NCI-H446 (cell line): ENCODE measurements at regions not wholly inside any gene's neighbourhood (a gene's known extent, or its start where the extent isn't known, plus 50 kb on each side); places are given as distances from the start of the nearest gene placed in this dataset.

Source experiments
- DNase-seq, 2 experiments: peaks; one replicate each; lab custom pipeline; 2025; lab: John Stamatoyannopoulos, UW

DNA sequence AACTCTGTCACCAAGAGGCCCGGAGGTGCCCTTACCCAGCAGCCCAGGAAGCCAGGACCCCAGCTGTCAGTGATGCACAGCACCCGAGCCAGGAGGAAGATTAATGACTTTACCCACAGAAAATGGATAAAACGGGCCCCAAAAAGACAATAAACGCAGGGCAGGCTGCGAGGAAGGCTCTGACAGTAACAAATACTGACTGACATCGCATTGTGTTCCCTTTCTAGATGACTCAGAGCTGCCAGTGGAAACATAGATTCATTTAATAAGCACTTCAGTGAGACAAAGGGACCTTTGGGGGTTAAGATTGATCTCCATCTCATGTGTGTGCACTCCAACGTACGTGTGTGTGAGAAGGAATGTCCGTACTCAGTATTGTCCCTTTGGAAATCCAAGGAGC, 225.3 kb upstream of the PPP2R3A start:
- no peak for DNase-seq

GRCh38 chr3:135740751-135741150, 224.8 kb upstream of the PPP2R3A start:
- no peak for DNase-seq

DNA sequence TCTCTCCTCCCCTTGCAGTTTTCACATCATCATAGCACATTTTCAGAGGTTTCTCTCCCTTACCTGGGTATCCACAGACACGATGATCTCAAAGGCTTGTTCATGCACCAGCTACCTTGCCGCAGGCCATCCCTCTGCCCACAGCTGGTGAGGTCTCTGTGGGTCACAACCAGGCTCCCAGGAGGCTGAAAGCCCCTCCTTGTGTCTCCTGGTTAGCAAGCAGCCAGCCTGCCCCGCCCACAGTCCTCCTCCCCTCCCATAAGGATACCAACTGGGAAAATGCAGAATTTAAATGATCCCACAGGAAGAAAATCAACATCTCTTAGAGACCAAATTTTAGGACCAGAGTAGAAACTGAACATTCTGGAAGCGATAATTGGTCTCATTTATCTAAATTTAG, 213.5 kb upstream of the PPP2R3A start:
- DNase-seq = no peak

DNA sequence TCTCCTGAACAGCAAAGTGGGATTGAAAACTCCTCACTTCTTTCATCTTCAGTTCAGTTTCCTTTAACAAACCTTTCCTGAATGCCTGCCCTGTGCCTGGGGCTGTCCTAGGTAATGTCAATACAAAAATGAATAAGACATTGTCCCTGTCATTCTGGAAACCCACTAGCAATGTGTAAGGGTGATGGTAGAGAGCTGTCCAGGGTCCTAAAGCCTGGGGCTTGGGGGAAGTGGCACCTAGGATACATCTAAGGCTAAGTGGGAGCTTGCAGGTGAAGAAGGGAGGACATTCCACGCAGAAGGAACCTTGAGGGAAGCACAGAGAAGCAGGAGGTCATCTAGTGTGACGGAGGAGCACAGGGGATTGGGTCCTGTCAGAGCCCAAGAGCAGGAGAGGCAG, 212.7 kb upstream of the PPP2R3A start:
- no peak for DNase-seq

GRCh38 chr3:135753506-135753905, 212.0 kb upstream of the PPP2R3A start:
- no peak for DNase-seq

GRCh38 chr3:135755330-135756105, 210.0 kb upstream of the PPP2R3A start:
- no peak for DNase-seq

DNA sequence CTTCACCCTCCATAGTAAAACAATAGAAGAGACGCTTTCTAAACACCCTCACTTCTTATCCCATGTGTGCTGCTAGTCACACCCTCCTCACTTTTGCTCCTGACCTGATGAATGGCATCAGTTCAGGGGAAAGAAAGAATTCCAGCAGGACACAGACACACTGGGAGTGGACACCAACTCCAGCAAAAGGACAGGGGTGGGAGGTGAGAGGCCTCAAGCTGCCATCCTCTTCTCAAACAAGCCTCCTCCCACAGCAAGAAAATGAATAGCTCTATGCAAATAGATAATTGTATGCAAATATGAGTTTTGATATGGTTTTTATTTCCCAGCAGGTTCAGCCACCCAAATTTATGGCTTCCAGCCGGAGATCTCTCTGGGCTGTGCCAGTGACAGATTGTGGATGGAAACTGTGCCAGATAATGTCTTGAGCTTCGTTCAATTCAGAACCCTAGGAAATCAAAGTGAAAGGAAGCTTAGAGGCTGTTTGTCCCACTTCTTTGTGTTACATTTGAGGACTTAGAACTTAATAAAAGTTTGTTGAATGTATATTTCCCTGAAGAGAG, 209.3 kb upstream of the PPP2R3A start:
- no peak for DNase-seq

- no peak for DNase-seq
Measured at GRCh38 chr3:135757421-135757820, 208.1 kb upstream of the PPP2R3A start.

DNA sequence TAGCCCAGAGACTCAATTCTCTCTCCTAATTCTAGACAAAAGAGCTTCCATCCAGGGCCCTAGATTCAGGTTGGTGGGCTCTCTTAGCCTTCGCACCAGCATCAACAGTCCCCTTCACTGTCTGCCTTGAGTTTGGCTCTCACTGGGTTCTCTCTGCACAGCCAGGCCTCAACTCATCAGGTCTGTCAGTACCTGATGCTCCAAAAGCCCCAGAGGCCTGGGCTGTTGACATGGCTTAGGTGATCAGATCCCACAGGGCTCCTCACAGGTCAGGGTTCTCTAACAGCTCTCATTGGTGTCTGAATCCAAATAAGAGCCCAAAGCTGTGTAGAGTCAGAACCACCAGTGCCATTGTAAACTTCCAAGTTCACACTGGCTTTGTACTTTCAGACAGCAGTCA, 206.6 kb upstream of the PPP2R3A start:
- DNase-seq = no peak

DNA sequence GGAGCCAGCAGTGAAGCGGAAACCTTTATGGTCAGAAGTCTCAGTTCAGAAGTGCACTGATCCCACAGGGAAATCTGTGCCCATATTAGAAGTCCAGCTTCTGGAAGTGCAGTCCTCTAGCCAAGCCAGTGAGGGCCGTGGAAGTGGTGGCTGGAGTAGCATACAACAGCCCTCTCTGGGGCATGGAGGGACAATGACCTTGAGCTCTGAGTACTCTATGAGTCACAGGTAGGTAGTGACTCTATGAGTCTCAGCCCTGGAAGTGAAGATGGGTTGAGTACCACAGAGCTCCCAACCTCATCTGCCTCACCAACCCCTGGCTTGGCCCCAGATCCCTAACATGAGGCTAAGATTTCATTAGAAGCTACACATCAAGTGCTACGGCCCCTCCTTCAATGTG, 205.9 kb upstream of the PPP2R3A start:
- DNase-seq = no peak

- no peak for DNase-seq
Measured at GRCh38 chr3:135760581-135760980, 204.9 kb upstream of the PPP2R3A start.

DNA sequence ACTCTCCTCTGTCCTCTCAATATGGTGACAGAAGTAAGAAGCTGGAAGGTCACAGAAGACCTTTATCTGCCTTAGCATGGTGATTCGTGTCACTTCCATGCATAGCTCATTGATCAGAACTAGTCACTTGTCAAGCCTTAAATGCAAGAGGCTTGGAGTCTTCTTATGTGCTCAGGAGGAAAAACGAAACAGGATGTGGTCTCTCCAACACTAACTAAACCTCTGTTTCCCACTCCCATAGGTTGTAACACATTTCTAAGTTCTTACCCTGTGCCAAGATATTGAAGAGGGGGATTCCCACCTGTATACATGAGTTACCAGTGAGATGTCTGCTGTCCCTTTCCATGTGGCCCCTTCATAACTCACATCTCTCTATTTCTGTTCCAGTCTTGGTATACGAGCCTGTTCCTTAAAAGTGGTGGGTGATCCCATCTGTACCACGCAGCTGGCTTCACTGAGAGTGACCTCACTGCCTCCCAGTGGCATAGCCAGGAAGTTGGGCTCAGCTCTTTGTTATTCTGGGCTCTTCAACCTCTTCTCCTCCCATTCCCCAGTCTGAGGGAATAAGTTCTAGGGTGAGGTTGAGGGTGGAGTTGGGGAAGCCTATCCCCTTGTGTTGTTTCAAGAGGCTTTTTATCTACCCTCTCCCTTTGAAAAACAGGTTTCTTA, 203.2 kb upstream of the PPP2R3A start:
- DNase-seq = no peak

GRCh38 chr3:135766115-135766514, 199.4 kb upstream of the PPP2R3A start:
- no peak for DNase-seq

GRCh38 chr3:135771760-135772159, 193.8 kb upstream of the PPP2R3A start:
- DNase-seq = no peak

DNA sequence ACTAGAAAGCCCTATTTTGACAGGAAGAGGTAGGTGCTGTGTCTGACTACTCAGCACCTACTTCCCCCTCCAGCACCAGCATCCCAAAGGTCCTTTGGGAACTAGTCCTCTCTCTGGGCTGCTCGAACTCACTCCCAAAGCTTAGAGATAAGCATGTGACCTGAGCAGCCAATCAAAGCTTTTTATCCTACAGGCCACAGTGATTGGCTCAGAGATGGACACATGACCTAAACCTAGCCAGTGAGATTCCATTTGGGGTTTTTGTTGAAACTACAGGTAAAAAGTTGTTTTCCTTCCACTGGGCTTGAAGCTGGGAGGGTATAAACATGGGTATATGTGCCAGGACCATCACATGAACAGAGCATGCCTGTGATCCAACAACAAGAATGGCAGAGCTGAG, 186.5 kb upstream of the PPP2R3A start:
- no peak for DNase-seq

DNA sequence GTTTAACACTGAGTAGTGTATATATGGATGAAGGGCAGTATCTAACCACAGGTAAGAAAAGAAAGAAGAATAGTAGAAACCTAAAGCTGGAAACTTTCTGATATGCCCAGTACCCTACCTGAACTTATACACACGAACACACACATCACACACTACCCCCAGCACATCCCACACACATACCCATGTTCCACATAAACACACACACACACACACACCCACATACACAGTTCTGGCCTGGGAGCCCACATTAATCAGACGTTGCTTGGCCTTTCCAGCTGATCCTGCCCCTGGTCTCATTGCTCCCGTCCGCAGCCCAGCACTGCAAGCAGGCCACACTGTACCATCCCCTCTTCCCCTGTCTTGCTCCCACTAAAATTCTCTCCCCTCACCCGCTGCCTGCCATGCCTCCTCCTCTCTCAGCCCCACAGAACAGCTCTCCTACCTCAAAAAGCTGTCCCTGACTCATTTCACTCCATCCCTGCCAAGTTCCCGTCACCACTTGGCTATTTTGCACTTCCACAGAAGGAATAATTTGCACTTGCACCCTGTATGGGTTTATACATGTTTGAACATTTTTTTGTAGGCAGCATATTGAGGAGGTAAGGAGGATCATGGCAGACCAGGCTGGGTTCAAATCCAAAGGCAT, 185.8 kb upstream of the PPP2R3A start:
- no peak for DNase-seq

DNA sequence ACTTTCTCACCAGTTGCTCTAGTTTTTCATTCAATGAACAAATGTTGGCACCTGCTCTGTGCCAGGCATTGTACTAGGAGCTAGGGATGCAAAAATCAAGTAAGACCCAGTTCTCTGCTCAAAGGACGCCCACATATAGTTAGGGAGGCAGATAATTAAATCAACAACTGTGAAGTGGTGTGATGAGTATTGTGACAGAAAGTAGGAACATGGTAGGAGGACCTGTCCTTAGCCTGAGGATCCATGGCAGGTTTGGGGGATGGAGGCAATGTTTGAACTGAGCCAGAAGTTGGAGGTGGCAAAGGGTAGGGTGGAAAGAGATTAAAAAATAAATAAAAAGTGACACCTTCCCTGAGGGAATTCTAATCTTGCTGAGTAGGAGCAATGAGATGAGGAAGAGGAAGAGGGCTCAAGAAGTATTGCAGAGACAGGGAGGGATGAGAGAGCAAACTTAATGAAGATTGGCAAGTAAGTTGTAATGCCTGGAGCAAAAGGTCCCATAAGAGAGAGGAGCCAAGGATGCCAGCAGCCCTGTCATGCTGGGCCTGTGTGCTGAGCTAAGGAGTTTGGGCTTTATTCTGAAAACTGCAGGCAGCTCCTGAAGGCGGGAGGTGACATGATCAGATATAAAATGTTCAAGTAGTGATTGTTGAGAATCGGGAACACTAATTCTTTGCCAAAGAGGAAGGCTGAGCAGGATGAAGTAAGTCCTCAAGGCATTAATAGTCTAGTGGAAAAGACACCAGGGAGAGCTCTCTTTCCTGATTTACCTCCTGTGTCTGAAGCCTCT, 184.3 kb upstream of the PPP2R3A start:
- DNase-seq = no peak

DNA sequence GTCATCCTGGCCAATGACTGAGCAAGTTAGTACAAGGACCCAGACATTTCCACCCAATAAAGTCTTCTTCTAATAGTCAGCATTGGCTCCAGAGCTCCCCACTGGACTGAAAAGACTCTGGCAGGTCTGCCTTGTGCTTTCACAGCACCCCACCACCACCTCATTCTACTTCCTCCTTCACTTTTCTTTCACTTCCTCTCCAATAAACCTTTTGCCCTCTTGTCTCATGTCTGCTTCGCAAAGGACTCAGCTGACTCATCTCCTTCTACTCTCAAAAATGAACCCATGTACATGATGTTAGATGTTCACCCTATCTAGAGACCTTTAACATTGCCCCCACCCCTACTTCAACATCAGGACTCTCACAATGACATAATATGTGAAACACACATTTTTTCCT, 181.0 kb upstream of the PPP2R3A start:
- DNase-seq = no peak

DNA sequence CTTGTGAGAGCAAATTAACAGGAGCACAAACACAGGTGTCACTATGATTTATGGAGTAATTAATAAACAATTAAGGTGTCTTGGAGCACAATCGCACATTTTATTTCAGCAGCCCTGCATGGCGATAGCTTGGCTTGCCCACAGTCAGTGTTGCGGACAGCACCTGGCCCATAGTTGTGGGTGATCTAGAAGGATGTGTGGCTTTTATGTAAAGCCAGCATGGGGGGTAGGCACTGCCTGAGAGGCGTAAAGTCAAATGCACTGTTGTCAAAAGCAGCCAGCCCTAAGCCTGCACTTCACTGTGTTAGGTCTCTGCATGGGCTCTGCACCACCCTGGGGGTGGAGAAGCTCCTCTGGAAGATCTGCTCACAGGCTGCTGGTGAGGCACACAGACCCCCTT, 177.4 kb upstream of the PPP2R3A start:
- no peak for DNase-seq

- DNase-seq = no peak
Measured at GRCh38 chr3:135788978-135789377, 176.6 kb upstream of the PPP2R3A start.

- DNase-seq = no peak
Measured at GRCh38 chr3:135792174-135792573, 173.4 kb upstream of the PPP2R3A start.

- no peak for DNase-seq
Measured at GRCh38 chr3:135792858-135793475, 172.6 kb upstream of the PPP2R3A start.
